Uterus (tissue), 3 donors: ENCODE measurements at regions not wholly inside any gene's neighbourhood (a gene's known extent, or its start where the extent isn't known, plus 50 kb on each side); places are given as distances from the start of the nearest gene placed in this dataset.

Source experiments
- DNase-seq, 2 donors: peaks; one replicate each; pipeline ENCODE4 v3.0.0-alpha.2; 2019 to 2020
- H3K27ac ChIP-seq, 2 donors: fragments of 200-600 bp; sonication (generic); 1 replicate in 1 of 2; 2 replicates in 1 of 2; pipeline ENCODE4 v1.5.1; 2016 to 2018
- H3K27me3 ChIP-seq, 2 donors: fragments of 200-600 bp; sonication (generic); one replicate each; pipeline ENCODE4 v1.5.1; 2018 to 2019; ENCODE audit warnings: control low read depth in 1 of 2
- H3K36me3 ChIP-seq, 2 donors: fragments of 200-600 bp; sonication (generic); one replicate each; pipeline ENCODE4 v1.5.1; 2019; ENCODE audit warnings: control low read depth in 1 of 2
- H3K4me1 ChIP-seq, 2 donors: fragments of 200-600 bp; sonication (generic); one replicate each; pipeline ENCODE4 v1.5.1; 2018 to 2019; ENCODE audit warnings: control low read depth in 1 of 2
- H3K4me3 ChIP-seq, 2 donors: fragments of 200-600 bp; sonication (generic); 1 replicate in 1 of 2; 2 replicates in 1 of 2; pipeline ENCODE4 v1.5.1; 2018 to 2019; ENCODE audit warnings: mild to moderate bottlenecking in 1 of 2
- H3K9me3 ChIP-seq, 2 donors: fragments of 200-600 bp; sonication (generic); one replicate each; pipeline ENCODE4 v1.5.1; 2019; ENCODE audit warnings: control low read depth in 1 of 2
- POLR2A ChIP-seq, 2 donors: fragments of 450-650 bp; IDR thresholded peaks; one replicate each; pipeline ENCODE4 v1.6.1; 2016; ENCODE audit warnings: antibody characterized with exemption in 2 of 2, mild to moderate bottlenecking in 1 of 2, moderate library complexity in 1 of 2
- intact Hi-C: fragments of 100-400 bp; cut with DNase I; formaldehyde crosslinking; loops from one replicate; pipeline ENCODE4 v1.15.1; 2023; ENCODE audit warnings: low total_unique reads
- TF ChIP-seq, protein P1 (sequence below), 4 experiments: fragments of 200-600 bp in 2 of 4; fragments of 450-650 bp in 2 of 4; sonication (generic) in 2 of 4; IDR thresholded peaks; one replicate each; pipeline ENCODE4 v1.5.1; 2016 to 2019; ENCODE audit warnings: antibody characterized with exemption in 4 of 4, mild to moderate bottlenecking in 2 of 4, moderate library complexity in 1 of 4
- donor health status: DM: yes; HTN: yes; CAD: no.

DNA sequence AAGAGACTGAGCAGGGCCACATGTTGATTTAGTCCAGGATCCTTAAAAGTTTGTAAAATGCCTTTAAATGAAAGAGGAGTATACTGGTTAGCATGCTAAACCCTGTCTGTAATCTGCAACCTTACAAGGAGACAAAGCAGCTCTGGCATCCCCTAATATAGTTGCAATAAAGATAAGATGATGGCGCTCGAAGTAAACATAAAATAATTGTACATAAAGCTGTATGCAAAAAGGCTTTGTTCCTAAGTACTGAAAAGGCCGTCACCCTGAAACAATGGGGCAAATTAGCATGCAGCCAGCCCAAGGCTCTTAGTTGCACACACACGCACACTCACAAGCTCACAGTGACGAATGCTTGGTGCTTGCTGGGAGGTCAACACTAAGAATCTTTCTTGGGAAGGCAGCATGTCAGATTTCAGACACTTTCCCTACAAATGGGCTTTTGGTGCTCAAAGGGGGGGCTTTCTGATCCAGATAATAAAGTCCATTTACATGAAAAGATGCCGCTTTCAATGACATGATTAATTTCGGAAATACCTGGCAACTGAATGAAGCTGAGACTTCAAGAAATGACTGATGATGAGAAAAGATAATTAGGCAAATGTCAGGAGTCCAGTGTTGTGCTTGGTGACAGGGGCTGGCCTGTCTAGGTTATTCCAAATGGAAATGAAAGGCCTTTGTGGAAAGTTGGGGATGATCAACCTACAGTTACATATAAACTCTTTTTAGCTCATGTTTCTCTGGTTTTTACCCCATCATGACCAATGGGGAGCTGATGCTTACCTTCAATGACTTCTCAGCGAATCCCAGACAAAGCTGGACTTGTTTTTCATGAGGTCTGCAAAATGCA, 370.3 kb downstream of the MEIS1 start:
- H3K27me3 ChIP-seq, result no peaks in the 10 kb centered on the region
- intact Hi-C loops, result no loop called here
- DNase-seq, result peak; percentile 30 to 49
- peak overlapping the region; percentile 80 to 83 for H3K27ac ChIP-seq
- H3K36me3 ChIP-seq, result no peaks in the 10 kb centered on the region
- TF ChIP-seq, protein P1, sequence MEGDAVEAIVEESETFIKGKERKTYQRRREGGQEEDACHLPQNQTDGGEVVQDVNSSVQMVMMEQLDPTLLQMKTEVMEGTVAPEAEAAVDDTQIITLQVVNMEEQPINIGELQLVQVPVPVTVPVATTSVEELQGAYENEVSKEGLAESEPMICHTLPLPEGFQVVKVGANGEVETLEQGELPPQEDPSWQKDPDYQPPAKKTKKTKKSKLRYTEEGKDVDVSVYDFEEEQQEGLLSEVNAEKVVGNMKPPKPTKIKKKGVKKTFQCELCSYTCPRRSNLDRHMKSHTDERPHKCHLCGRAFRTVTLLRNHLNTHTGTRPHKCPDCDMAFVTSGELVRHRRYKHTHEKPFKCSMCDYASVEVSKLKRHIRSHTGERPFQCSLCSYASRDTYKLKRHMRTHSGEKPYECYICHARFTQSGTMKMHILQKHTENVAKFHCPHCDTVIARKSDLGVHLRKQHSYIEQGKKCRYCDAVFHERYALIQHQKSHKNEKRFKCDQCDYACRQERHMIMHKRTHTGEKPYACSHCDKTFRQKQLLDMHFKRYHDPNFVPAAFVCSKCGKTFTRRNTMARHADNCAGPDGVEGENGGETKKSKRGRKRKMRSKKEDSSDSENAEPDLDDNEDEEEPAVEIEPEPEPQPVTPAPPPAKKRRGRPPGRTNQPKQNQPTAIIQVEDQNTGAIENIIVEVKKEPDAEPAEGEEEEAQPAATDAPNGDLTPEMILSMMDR (IDR thresholded peaks at IDR 0.05), result no peak
- TF ChIP-seq POLR2A (IDR thresholded peaks at IDR 0.05), result no peak
- H3K9me3 ChIP-seq, result no peaks in the 10 kb centered on the region
- H3K4me1 ChIP-seq, result peaks cover 0 to 6% of the 10 kb centered on the region in 2 donors
- H3K4me3 ChIP-seq, result no peak overlapping the region

DNA sequence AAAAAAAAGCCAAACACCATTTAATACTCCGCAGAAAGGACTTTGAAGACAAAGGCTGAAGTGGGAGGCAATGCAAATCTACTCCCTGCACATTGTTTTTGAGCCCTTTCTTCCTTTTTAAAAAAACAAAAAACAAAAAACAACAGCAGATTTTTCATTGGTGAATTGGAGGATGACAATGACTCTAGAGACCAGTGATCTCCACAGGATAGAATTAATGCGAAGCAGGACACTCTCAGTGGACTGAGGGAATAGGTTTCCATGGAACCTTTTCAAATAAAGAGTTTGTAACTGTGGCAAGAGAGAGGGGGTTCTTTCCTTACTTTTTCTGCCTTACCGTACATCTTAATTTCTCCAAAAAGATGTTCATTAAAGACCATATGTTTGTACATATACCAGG, 371.0 kb downstream of the MEIS1 start:
- Histone ChIP-seq H3K9me3 (no peaks in the 10 kb centered on the region), H3K36me3 (no peaks in the 10 kb centered on the region), H3K27me3 (no peaks in the 10 kb centered on the region), H3K27ac (peak overlapping the region; percentile 80 to 83), H3K4me1 (peaks cover 0 to 6% of the 10 kb centered on the region in 2 donors), H3K4me3 (no peak overlapping the region)
- TF ChIP-seq, protein P1 (IDR thresholded peaks at IDR 0.05), result no peak
- TF ChIP-seq POLR2A (IDR thresholded peaks at IDR 0.05), result no peak
- DNase-seq, result no peak
- intact Hi-C loops, result no loop called here

DNA sequence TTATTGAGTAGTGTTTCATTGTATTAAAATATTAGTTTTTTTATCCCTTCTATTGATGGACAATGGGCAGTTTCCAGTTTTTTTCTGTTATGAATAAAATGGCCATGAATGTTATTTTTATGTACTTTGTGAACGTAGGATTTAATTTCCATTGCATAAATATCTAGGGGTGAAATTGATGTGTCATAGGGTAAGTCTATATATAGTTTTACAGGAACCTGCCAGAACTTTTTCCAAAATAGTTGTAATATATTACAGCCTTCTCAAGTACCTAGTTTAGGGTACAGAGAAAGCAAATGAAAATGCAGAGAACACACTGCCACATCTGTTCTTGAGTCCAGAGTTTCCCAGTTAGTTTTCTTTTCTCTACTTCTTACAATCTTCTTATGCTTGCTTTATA, 378.6 kb downstream of the MEIS1 start:
- H3K4me3 ChIP-seq, result no peak overlapping the region
- intact Hi-C loops, result no loop called here
- H3K4me1 ChIP-seq, result no peaks in the 10 kb centered on the region
- no peak for DNase-seq
- no peaks in the 10 kb centered on the region for H3K36me3 ChIP-seq
- H3K27ac ChIP-seq, result peak overlapping the region; percentile 76 to 85
- TF ChIP-seq POLR2A (IDR thresholded peaks at IDR 0.05), result no peak
- TF ChIP-seq, protein P1 (IDR thresholded peaks at IDR 0.05), result no peak
- H3K27me3 ChIP-seq, result no peaks in the 10 kb centered on the region
- H3K9me3 ChIP-seq, result no peaks in the 10 kb centered on the region

DNA sequence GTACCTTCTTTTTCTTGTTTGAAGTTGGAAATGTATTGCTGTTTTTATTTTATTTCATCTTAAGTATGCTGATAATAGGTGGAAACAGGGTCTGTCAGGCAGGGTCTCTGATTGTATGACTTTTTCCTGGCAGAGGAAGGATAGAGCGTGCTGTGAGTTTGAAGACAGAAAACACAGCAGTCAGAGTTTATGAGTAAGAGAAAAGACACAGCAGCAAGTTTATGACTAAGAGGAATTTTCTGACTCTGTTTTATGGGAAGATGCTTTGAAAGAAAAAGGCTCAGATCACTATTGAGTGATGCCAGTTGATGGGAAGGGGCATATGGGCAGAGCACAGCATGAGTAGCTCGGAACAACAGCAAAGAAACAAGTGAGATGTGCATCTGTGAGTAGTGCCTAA, 379.1 kb downstream of the MEIS1 start:
- H3K9me3 ChIP-seq, result no peaks in the 10 kb centered on the region
- no peaks in the 10 kb centered on the region for H3K36me3 ChIP-seq
- no peak for TF ChIP-seq POLR2A (IDR thresholded peaks at IDR 0.05)
- TF ChIP-seq, protein P1 (IDR thresholded peaks at IDR 0.05), result no peak

DNA sequence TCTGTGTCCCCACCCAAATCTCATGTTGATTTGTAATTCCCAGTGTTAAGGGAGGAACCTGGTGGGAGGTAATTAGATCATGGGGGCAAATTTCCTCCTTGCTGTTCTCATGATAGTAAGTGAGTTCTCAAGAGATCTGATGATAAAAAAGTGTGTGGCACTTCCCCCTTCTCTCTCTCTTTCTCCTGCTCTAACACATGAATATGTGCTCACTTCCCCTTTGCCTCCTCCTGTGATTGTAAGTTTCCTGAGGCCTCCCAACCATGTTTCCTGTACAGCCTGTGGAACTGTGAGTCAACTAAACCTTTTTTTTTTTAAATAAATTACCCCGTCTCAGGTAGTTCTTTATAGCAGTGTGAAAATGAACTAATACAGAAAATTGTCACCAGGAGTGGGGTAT, 380.0 kb downstream of the MEIS1 start:
- TF ChIP-seq POLR2A (IDR thresholded peaks at IDR 0.05), result no peak
- TF ChIP-seq, protein P1 (IDR thresholded peaks at IDR 0.05), result no peak
- intact Hi-C loops, result no loop called here

More for the DNA sequence above, 379.1 kb downstream of the MEIS1 start:
- Histone ChIP-seq H3K27me3 (no peaks in the 10 kb centered on the region), H3K4me3 (no peak overlapping the region), H3K4me1 (no peaks in the 10 kb centered on the region), H3K27ac (peak overlapping the region; percentile 76 to 85)
- intact Hi-C loops, result no loop called here
- DNase-seq, result no peak

More for the DNA sequence above, 380.0 kb downstream of the MEIS1 start:
- no peak for DNase-seq
- H3K4me3 ChIP-seq, result no peak overlapping the region
- no peaks in the 10 kb centered on the region for H3K4me1 ChIP-seq
- H3K9me3 ChIP-seq, result no peaks in the 10 kb centered on the region
- H3K27ac ChIP-seq, result peak overlapping the region; percentile 76 to 85
- H3K36me3 ChIP-seq, result no peaks in the 10 kb centered on the region
- H3K27me3 ChIP-seq, result no peaks in the 10 kb centered on the region
